RPMI8226 (cell line): ENCODE measurements at regions not wholly inside any gene's neighbourhood (a gene's known extent, or its start where the extent isn't known, plus 50 kb on each side); places are given as distances from the start of the nearest gene placed in this dataset.

Source experiments
- DNase-seq: peaks from one replicate; pipeline ENCODE4 v3.0.0-alpha.2; 2015

DNA sequence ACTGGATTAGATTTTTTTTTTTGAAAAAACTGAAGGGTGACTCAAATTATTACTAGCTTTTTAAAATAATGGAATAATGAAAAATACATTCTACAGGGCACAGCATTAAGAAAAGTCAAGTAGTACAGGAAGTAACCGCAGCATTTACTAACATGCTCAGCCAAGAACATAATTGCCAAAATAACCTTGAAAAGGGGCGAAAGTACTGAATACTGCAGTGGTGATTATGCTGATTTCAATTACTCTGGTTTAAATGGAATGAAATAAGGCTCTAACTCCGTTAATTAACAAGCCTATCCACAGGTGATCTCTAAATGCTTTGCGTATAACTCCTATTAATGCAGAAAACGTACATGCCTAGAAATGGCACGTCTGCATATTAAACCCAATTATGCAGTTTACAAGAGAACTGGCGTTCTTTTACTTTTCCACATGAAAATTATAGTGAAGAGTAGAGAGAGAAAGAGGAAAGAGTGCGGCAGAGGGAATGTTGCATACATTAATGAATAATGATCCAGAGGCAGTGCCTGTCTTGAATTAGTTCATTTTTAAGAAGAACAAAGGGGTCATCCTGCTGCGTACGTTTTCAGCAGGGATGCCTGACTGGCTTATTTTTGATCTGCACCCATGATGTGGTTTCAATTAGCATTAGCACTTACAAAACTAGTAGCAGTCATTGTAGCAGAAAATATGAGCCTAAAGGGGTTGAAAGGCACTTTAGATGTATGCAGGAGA lies 612.4 kb downstream of the NYAP2 start:
- no peak for DNase-seq

- no peak for DNase-seq
Measured at GRCh38 chr2:226002438-226002837, 602.9 kb downstream of the NYAP2 start.

DNA sequence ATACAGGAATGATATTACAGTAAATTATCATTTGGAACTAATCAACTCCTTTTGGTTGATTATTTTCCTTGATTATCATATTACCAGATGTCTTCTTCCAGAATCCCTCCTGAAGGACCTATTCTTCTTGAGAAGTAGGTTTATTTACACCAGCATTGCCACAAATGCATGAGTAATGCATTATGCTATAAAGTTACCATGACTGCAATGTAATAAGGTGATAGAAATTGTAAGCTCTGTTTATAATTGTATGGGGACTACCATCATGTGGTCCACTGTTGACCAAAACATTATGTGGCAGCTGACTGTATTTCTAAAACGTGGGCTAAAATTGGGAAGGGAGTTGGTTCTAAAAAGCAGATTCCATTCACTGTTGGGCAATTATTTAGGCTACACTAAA lies 602.2 kb downstream of the NYAP2 start:
- no peak for DNase-seq

DNA sequence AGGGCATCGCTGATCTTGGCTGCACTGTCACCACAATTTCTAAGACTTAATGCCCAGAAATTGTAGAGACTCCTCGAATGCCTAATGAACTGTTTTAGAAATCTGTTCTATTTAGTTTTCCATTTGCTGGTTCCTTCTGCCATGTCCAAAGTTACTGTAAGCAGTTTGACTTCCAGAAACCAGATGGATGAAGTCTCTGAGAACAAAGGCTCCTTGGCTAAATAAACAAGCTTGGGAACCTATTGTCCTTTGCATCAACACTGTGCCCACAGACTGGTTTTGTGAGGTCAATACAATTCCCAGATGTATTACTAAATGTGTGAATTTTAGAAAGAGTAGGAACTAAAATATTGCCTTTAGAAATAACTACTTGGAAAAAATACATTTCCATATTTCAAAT lies 600.2 kb downstream of the NYAP2 start:
- DNase-seq = no peak

- DNase-seq = no peak
Measured at GRCh38 chr2:225998653-225999052, 599.1 kb downstream of the NYAP2 start.

DNA sequence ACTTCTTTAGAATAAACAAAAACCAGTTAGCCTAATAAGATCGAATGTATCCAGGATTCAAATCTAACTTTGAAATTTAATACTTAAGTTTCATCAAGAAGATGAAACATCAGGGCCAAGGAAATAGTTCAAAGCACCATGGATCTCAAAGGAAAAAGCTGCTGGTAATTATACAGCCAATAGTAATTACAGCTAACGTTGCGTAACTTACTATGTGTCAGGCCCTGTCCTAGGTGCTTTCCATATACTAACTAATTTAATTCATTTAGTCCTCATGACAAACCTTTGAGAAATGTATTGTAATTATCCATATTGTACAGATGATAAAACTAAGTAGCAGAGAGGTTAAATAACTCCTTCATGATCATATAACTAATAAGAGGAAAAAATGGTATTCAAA lies 598.6 kb downstream of the NYAP2 start:
- DNase-seq = no peak

DNA sequence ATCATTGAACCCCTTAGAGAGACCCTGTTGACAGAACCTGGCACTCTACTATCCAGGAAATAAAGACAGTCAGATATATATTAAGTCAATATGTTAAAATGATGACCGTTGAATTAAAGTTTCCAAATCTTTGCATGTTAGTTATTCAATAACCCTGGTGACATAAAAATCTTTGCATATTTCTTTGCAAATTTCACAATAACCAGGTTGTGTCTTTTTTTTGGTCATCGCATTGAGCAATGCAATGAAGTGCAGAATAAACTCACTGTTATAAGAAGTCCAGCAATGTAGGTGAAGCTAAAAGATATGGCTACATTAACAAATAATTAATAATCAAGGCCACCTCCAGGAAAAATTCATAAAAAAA lies 596.9 kb downstream of the NYAP2 start:
- no peak for DNase-seq

GRCh38 chr2:225995796-225996461 lies 596.4 kb downstream of the NYAP2 start:
- DNase-seq = no peak

DNA sequence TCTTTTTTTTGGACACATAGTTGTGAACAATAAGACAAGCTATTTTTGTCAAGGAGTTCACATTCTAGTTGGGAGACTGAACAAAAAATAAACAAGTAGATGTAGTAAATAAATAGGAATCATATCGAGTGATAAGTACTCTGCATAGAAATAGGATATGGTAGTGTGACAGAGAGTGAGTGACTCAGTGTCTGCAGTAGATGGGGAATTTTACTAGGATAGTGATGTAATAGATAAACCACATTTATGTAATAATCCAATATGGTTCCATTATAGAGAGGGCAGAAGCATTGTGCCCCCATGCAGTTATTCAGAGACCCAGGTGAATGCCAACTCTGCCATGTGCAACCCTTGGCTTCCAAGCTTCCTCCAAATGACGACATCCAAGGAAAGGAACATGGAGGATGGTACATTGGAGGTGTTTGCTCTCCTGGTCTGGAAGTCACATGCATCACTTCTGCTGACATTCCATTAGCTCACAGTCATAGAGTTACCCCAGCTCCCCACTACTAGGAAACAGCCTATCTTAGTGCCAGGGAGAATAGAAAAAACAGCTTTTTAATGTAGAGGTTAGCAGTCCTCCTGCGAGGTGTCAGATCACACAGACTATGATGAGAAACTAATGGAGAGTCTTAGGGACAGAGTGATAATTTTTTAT lies 595.4 kb downstream of the NYAP2 start:
- DNase-seq = no peak

GRCh38 chr2:225993430-225993829 lies 593.9 kb downstream of the NYAP2 start:
- no peak for DNase-seq

DNA sequence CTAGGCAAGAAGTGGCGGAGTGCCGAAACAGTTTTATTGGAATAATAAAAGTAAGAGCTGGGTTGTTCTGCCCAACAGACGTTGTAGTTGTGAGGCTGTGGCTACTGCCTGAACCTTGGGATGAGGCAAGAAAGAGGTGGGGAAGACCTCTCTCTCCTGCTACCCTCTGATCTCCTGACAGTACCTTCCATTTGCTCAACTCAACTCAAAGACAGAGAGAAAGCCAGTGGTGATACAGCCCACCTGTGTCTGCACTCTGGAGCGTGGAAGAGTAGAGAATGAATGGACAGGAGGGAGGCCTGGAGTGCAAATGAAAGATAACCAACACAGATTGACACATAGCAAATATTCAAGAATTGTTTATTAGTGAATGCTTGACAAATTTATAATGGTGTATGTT lies 590.3 kb downstream of the NYAP2 start:
- DNase-seq = no peak

DNA sequence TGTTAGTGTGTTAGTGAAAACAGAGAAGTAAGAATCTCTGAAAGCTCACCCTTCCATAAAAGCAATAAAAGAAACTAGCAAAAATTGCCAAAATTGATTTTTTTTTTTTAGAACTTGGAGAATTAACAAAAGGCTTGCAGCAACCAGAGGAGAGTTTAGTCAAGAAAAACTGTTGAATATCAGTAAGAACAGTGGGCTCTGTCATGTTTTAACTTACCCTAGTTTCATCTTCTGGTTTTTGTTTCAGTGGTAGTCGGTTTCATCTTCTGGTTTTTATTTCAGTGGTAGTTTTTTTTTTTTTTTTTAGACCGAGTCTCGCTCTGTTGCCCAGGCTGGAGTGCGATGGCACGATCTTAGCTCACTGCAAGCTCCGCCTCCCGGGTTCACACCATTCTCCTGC lies 580.9 kb downstream of the NYAP2 start:
- no peak for DNase-seq

DNA sequence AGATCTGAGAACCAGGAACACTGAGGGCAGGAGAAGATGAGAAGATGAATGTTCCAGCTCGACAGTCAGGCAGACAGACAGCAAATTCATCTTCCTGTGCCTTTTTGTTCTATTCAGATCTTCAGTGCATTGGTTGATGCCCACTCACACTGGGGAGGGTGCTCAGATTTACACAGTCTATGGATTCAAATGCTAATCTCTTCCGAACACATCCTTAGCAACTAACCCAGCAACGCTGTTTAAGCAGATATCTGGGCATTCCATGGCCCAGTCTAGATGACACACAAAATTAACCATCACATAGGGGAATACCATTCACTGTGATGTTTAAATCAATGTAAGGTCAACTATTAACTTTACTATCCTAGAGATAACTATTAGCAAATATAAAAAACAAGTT lies 571.9 kb downstream of the NYAP2 start:
- no peak for DNase-seq

- no peak for DNase-seq
Measured at GRCh38 chr2:225948903-225949302, 549.4 kb downstream of the NYAP2 start.

DNA sequence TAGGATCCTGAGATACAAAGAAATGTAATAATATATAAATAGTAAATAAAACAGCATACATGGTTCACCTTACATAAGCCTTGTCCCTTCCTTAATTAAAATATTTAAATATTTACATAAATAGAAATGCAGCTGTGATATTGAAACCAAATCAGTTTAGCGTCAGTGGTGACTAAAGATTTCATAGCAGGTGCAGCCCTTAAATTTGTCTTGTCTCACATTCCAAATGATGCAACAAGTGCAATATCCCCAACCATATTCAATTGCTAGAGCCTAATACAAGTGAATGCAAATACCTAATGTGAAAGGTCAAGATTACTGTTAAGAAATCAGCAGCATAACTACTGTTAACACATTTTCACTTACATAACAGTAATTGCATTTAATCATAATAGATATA lies 539.5 kb downstream of the NYAP2 start:
- no peak for DNase-seq

GRCh38 chr2:225937625-225938187 lies 538.2 kb downstream of the NYAP2 start:
- no peak for DNase-seq

DNA sequence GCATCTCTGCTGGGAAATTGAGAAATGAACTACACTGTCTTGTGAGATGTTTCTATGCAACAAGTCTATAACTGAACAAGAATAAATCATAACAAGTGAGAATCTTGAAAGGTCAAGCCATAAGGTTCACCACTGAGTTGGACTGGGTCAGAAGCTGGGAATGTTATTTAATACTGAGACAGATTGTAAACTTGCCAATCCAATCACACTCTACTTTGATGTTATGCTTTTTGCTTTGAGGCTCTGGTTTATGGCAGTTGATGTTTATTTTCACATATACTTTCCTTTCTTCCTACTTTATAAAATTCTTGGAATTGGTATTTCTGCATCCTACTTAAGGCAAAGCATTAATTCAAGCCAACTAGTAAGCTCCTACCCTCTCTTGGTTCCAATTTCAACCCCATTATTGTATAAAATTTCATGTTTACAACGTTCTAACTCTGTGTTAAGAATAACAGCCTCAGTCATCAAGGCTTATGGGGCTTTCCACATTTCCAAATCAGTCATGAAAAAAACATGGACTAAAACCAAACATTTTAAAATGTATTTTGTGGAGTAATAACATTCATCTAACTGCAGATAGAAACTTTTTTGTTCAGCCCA lies 533.4 kb downstream of the NYAP2 start:
- no peak for DNase-seq

DNA sequence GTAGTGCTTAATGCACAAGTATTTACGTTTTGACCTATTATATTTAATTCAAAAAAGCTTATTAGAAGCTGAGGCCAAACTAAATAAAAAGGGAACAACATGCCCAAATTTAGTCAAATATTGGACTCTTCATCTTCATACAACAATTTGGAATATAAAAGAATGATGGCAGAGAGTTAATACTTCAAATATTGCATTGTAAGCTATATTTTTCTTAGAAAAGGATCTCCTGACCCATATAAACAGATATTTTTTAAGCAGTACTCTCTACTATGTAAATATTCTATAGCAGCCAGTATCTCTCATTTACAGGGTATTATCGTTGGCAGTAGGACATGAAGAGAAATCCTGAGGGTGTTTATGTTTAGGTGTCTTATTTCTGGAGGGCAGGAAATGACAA lies 531.2 kb downstream of the NYAP2 start:
- DNase-seq = no peak

GRCh38 chr2:225920621-225921220 lies 521.2 kb downstream of the NYAP2 start:
- no peak for DNase-seq

DNA sequence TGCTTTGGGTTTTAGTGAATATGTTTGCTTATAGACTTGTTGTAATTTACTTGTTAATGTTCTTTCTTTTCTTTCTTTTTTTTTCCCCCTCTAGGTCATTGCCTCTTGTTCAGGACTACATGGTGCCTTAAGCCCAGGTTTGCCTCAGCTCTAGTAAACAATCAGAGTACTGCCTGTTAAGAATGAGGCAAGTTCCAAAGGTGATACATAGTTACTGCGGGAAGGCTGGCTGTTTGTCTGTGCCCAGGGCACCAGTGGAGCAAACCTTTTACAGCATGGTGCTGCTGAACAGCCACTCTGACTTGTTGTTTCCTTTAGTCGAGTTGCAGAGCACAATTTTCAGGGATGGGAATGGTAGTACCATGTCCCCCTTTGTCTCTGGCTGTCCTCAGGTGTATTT lies 517.2 kb downstream of the NYAP2 start:
- no peak for DNase-seq

DNA sequence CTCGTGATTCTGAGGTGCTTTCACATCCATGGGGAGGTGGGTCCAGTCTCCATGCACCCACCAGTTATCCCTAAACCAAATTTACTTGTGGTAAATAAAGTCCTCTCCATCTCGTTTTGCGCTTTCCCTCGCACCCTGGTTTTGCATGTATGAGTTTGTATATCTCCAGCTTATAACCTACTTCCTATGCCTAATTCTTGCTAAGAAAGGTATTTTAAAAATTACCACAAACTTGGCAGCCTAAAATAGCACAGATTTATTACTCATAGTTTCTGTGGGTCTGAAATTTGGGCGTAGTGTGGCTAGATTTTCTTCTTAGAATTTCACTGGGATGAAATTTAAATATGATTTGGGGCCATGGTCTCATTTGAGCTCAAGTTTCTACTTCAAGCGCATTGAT lies 511.5 kb downstream of the NYAP2 start:
- DNase-seq = no peak

GRCh38 chr2:225895126-225895525 lies 495.6 kb downstream of the NYAP2 start:
- no peak for DNase-seq
